Ishikawa (cell line): ENCODE measurements at regions not wholly inside any gene's neighbourhood (a gene's known extent, or its start where the extent isn't known, plus 50 kb on each side); places are given as distances from the start of the nearest gene placed in this dataset.

Source experiments
- EP300 ChIP-seq: IDR thresholded peaks from 2 replicates; pipeline ENCODE4 v1.6.1; 2012; ENCODE audit warnings: borderline replicate concordance
- FOXM1 ChIP-seq: IDR thresholded peaks from 2 replicates; pipeline ENCODE4 v1.6.1; 2012; ENCODE audit warnings: low read depth, borderline replicate concordance
- REST ChIP-seq: IDR thresholded peaks from 2 replicates; pipeline ENCODE4 v1.6.1; 2012; ENCODE audit warnings: low read depth, mild to moderate bottlenecking

GRCh38 chr15:98221577-98221976 lies 261.1 kb downstream of the ARRDC4 start:
- TF ChIP-seq FOXM1 (no peak), EP300 (no peak), REST (no peak)
